B cell (primary cell): ENCODE measurements at regions not wholly inside any gene's neighbourhood (a gene's known extent, or its start where the extent isn't known, plus 50 kb on each side); places are given as distances from the start of the nearest gene placed in this dataset.

Experiments used
- ATAC-seq: fragments of 200-7000 bp; cut with Tn5 transposase; one replicate; pipeline ENCODE4 v1.10.0; 2021; ENCODE audit warnings: low read depth, mild to moderate bottlenecking, moderate number of reproducible peaks, moderate library complexity
- CTCF ChIA-PET: fragments of 350-600 bp; sonication (Branson Sonifier 250); formaldehyde crosslinking; loops from one replicate; lab custom pipeline; 2021; ENCODE audit warnings: antibody characterized with exemption, inconsistent platforms; lab: Charles Lee
- POLR2A ChIA-PET: fragments of 350-600 bp; sonication (Branson Sonifier 250); formaldehyde crosslinking; loops from one replicate; lab custom pipeline; 2021; ENCODE audit warnings: antibody characterized with exemption; lab: Charles Lee
- DNase-seq: peaks from one replicate; pipeline ENCODE4 v3.0.0; 2013
- H2AFZ ChIP-seq: 2 replicates; pipeline ENCODE4 v1.6.1; 2012; ENCODE audit warnings: mild to moderate bottlenecking, low read depth, low read length; ENCODE audit not compliant: insufficient read depth, poor library complexity, severe bottlenecking
- H3K27ac ChIP-seq, 2 donors: 1 replicate in 1 of 2; 2 replicates in 1 of 2; pipeline ENCODE4 v1.5.1; 2012 to 2013; ENCODE audit warnings: low read length in 2 of 2, mild to moderate bottlenecking in 2 of 2, moderate library complexity in 1 of 2
- H3K27me3 ChIP-seq, 4 experiments: fragments of 200-600 bp in 1 of 4; sonication (generic) in 1 of 4; replicated peaks in 1 of 4; 1 replicate in 2 of 4; 2 replicates in 2 of 4; pipeline versions ENCODE4 v1.6.1 to v1.7.0; 2013 to 2016; ENCODE audit warnings: low read length in 3 of 4, mild to moderate bottlenecking in 2 of 4, mixed read lengths in 1 of 4, moderate library complexity in 1 of 4; ENCODE audit not compliant: insufficient read depth in 4 of 4, control insufficient read depth in 3 of 4; ENCODE audit errors: control extremely low read depth in 1 of 4
- H3K36me3 ChIP-seq, 2 experiments: replicated peaks in 1 of 2; 1 replicate in 1 of 2; 2 replicates in 1 of 2; pipeline versions ENCODE4 v1.6.1 to v1.7.1; 2013; ENCODE audit warnings: low read length in 1 of 2; ENCODE audit not compliant: insufficient read depth in 2 of 2, control insufficient read depth in 1 of 2; ENCODE audit errors: control extremely low read depth in 1 of 2, extremely low read depth in 1 of 2
- H3K4me1 ChIP-seq, 2 donors: fragments of 200-600 bp in 1 of 2; sonication (generic) in 1 of 2; 1 replicate in 1 of 2; 2 replicates in 1 of 2; pipeline versions ENCODE4 v1.5.1 to v1.6.1; 2013 to 2017; ENCODE audit warnings: low read length in 2 of 2; ENCODE audit not compliant: control insufficient read depth in 2 of 2, insufficient read depth in 2 of 2
- H3K4me2 ChIP-seq: replicated peaks from 2 replicates; pipeline ENCODE3; 2012; ENCODE audit warnings: mild to moderate bottlenecking, low read depth, low read length; ENCODE audit not compliant: poor library complexity, severe bottlenecking
- H3K4me3 ChIP-seq, 5 experiments: fragments of 200-600 bp in 1 of 5; sonication (generic) in 1 of 5; 1 replicate in 3 of 5; 2 replicates in 2 of 5; pipeline versions ENCODE4 v1.5.1 to v1.7.0; 2011 to 2016; ENCODE audit warnings: low read length in 4 of 5, mild to moderate bottlenecking in 4 of 5, low read depth in 2 of 5, control low read depth in 1 of 5, moderate library complexity in 1 of 5; ENCODE audit not compliant: insufficient read depth in 1 of 5; ENCODE audit errors: control extremely low read depth in 1 of 5, extremely low read depth in 1 of 5
- H3K79me2 ChIP-seq: fragments of 200-600 bp; sonication (generic); one replicate; pipeline ENCODE4 v1.6.0; 2016; ENCODE audit warnings: low read length; ENCODE audit not compliant: control insufficient read depth, insufficient read depth
- H3K9ac ChIP-seq: fragments of 200-600 bp; sonication (generic); 2 replicates; pipeline ENCODE4 v1.6.1; 2017; ENCODE audit warnings: mild to moderate bottlenecking, low read length, moderate library complexity
- H3K9me3 ChIP-seq, 3 donors: one replicate each; pipeline versions ENCODE4 v1.6.1 to v1.7.1; 2013; ENCODE audit warnings: low read length in 2 of 3; ENCODE audit not compliant: control insufficient read depth in 2 of 3, insufficient read depth in 1 of 3; ENCODE audit errors: control extremely low read depth in 1 of 3
- H4K20me1 ChIP-seq: 2 replicates; pipeline ENCODE4 v1.6.0; 2012; ENCODE audit warnings: mild to moderate bottlenecking, low read length; ENCODE audit not compliant: insufficient read depth, control insufficient read depth, poor library complexity, severe bottlenecking
- H3K27ac Mint-ChIP-seq: one replicate; pipeline ENCODE4 v1.8.0; 2021; ENCODE audit warnings: mixed read lengths
- H3K27me3 Mint-ChIP-seq: one replicate; pipeline ENCODE4 v1.8.0; 2021; ENCODE audit warnings: mixed read lengths
- H3K4me1 Mint-ChIP-seq: one replicate; pipeline ENCODE4 v1.8.0; 2021; ENCODE audit warnings: mixed read lengths
- H3K4me3 Mint-ChIP-seq: one replicate; pipeline ENCODE4 v1.8.0; 2021; ENCODE audit warnings: mixed read lengths
- H3K9me3 Mint-ChIP-seq: one replicate; pipeline ENCODE4 v1.8.0; 2022; ENCODE audit warnings: mixed read lengths; ENCODE audit not compliant: insufficient read depth
- EZH2 ChIP-seq: IDR thresholded peaks from 2 replicates; pipeline ENCODE4 v1.6.1; 2012; ENCODE audit warnings: borderline replicate concordance, low read depth, mild to moderate bottlenecking, moderate library complexity, low read length; ENCODE audit not compliant: insufficient read depth, poor library complexity, severe bottlenecking
- WGBS: methylation state at CpG from one replicate; pipeline ENCODE4 v1.1.5; 2013; ENCODE audit warnings: missing lambda C conversion rate; ENCODE audit not compliant: insufficient coverage; 5-methylcytosine and 5-hydroxymethylcytosine counted together
- intact Hi-C: fragments of 100-400 bp; cut with micrococcal nuclease; formaldehyde crosslinking; loops from one replicate; pipeline ENCODE4 v1.10.0; 2022
- TF ChIP-seq, protein P1 (sequence below): fragments of 200-600 bp; IDR thresholded peaks from one replicate; pipeline ENCODE4 v1.8.0; 2022; ENCODE audit warnings: antibody characterized with exemption, mild to moderate bottlenecking

DNA sequence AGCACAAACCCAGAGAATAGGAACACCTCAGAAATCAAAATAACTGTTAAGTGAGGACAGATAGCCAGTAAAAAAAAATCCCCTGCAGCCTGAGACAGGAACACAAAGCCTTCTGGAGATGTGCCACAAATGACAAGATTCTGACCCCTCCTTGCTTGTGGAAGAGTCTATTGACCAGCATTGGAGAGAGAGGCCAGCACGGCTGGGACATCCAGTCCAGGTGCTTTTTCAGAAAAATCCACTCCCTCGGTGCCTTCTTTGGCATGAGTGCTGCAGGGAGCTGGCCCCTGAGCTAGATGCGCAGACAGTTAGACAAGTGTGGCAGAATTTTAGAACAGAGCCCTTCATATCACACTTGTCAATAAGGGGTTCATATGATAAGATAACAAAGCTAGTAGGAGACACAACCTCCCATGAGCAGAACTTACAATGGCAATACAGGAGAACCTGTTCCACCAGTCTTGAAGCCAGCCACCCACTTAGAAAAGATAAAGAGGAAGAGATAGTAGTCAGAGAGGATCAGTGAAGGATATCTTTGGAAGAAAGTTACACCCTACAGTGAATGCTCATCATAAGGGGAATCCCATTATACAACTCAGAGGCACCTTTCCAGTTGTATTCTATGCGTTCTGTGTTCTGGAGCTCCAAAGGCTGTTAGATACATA lies 298.4 kb downstream of the TLE1 start:
- Histone ChIP-seq H3K27ac (no peak overlapping the region), H3K36me3 (no peaks in the 10 kb centered on the region), H3K79me2 (no peaks in the 10 kb centered on the region), H3K4me1 (no peaks in the 10 kb centered on the region), H3K4me3 (no peak overlapping the region), H3K9ac (no peak overlapping the region), H3K27me3 (peaks cover 0 to 3% (median 0%) of the 10 kb centered on the region in 4 experiments), H4K20me1 (no peaks in the 10 kb centered on the region), H2AFZ (no peak overlapping the region), H3K4me2 (no peak overlapping the region), H3K9me3 (no peaks in the 10 kb centered on the region)
- ChIA-PET POLR2A (no interaction called here), CTCF (no interaction called here)
- no peak overlapping the region for H3K4me3 Mint-ChIP-seq
- intact Hi-C loops, result no loop called here
- ATAC-seq (no peak), DNase-seq (no peak)
- no peaks in the 10 kb centered on the region for H3K4me1 Mint-ChIP-seq
- TF ChIP-seq EZH2, result no peak
- TF ChIP-seq, protein P1, sequence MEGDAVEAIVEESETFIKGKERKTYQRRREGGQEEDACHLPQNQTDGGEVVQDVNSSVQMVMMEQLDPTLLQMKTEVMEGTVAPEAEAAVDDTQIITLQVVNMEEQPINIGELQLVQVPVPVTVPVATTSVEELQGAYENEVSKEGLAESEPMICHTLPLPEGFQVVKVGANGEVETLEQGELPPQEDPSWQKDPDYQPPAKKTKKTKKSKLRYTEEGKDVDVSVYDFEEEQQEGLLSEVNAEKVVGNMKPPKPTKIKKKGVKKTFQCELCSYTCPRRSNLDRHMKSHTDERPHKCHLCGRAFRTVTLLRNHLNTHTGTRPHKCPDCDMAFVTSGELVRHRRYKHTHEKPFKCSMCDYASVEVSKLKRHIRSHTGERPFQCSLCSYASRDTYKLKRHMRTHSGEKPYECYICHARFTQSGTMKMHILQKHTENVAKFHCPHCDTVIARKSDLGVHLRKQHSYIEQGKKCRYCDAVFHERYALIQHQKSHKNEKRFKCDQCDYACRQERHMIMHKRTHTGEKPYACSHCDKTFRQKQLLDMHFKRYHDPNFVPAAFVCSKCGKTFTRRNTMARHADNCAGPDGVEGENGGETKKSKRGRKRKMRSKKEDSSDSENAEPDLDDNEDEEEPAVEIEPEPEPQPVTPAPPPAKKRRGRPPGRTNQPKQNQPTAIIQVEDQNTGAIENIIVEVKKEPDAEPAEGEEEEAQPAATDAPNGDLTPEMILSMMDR, result no peak
- peaks cover 3% of the 10 kb centered on the region for H3K27me3 Mint-ChIP-seq
- no peaks in the 10 kb centered on the region for H3K9me3 Mint-ChIP-seq
- H3K27ac Mint-ChIP-seq, result no peak overlapping the region
- 93% methylated on average over 2 of the region's 4 CpGs for WGBS

- H4K20me1 ChIP-seq, result no peaks in the 10 kb centered on the region
- H3K4me1 Mint-ChIP-seq, result no peaks in the 10 kb centered on the region
- TF ChIP-seq EZH2, result no peak
- TF ChIP-seq, protein P1, result no peak
- intact Hi-C loops, result no loop called here
- no peak overlapping the region for H3K27ac ChIP-seq
- H3K9me3 Mint-ChIP-seq, result no peaks in the 10 kb centered on the region
- no peak overlapping the region for H3K27ac Mint-ChIP-seq
- H3K9me3 ChIP-seq, result no peaks in the 10 kb centered on the region
- H3K79me2 ChIP-seq, result no peaks in the 10 kb centered on the region
- no peak for ATAC-seq
- no peak overlapping the region for H2AFZ ChIP-seq
- H3K36me3 ChIP-seq, result no peaks in the 10 kb centered on the region
- H3K27me3 ChIP-seq, result peaks cover 0 to 3% (median 0%) of the 10 kb centered on the region in 4 experiments
- no peaks in the 10 kb centered on the region for H3K4me1 ChIP-seq
- no peak overlapping the region for H3K4me3 Mint-ChIP-seq
- CTCF ChIA-PET, result no interaction called here
- peaks cover 3% of the 10 kb centered on the region for H3K27me3 Mint-ChIP-seq
- POLR2A ChIA-PET, result no interaction called here
- DNase-seq, result no peak
- H3K4me3 ChIP-seq, result no peak overlapping the region
- 90% methylated on average over 2 of the region's 6 CpGs for WGBS
- H3K4me2 ChIP-seq, result no peak overlapping the region
- no peak overlapping the region for H3K9ac ChIP-seq
Observed at GRCh38 chr9:81389569-81389993, 299.8 kb downstream of the TLE1 start.
